ENCODE measurements at regions not wholly inside any gene's neighbourhood (a gene's known extent, or its start where the extent isn't known, plus 50 kb on each side); places are given as distances from the start of the nearest gene placed in this dataset.
"Not testable (repeated sequence)": the region's sequence is repeated elsewhere in the genome, so short reads cannot be mapped to it uniquely, and the experiment has no call there.

DNA sequence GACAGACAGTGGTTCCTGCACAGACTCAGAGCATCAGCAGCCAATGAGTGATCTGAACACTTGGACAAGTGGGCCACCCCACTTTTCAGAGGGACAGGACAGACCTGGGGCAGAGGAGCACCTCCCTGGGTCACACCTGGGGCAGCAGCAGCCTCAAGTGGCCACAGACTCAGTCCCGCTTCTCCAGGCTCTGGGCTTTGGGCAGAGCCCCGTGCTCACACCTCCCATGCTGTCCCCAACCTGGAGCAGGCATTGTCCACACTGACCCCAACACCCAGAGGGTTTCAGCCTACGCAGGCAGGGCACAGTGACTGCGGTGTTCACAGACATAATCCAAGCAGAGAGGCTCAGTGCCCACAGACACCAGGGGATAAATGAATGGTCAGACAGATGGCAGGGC is 135.5 kb upstream of the SFSWAP start:
- peaks cover 9% of the 10 kb centered on the region for H3K27me3 Mint-ChIP-seq
- no peaks in the 10 kb centered on the region for H3K36me3 Mint-ChIP-seq (ENCODE audit: low read depth)
- no peak overlapping the region for H3K27ac Mint-ChIP-seq

DNA sequence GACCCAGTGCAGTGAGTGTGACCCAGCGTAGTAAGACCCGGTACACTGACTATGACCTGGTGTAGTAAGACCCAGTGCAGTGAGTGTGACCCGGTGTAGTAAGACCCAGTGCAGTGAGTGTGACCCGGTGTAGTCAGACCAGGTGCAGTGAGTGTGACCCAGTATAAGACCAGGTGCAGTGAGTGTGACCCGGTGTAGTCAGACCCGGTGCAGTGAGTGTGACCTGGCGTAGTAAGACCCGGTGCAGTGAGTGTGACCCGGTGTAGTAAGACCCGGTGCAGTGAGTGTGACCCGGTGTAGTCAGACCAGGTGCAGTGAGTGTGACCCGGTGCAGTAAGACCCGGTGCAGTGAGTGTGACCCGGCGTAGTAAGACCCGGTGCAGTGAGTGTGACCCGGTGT is 134.2 kb upstream of the SFSWAP start:
- H3K4me1 Mint-ChIP-seq (ENCODE audit: low read depth); H3K27me3 Mint-ChIP-seq; H3K36me3 Mint-ChIP-seq (ENCODE audit: low read depth); H3K27ac Mint-ChIP-seq; H3K9me3 Mint-ChIP-seq; H3K4me3 Mint-ChIP-seq: not testable (repeated sequence)

More for the DNA sequence above, 135.5 kb upstream of the SFSWAP start:
- H3K9me3 Mint-ChIP-seq = peaks cover 9% of the 10 kb centered on the region
- H3K4me3 Mint-ChIP-seq = no peak overlapping the region
- no peaks in the 10 kb centered on the region for H3K4me1 Mint-ChIP-seq (ENCODE audit: low read depth)

DNA sequence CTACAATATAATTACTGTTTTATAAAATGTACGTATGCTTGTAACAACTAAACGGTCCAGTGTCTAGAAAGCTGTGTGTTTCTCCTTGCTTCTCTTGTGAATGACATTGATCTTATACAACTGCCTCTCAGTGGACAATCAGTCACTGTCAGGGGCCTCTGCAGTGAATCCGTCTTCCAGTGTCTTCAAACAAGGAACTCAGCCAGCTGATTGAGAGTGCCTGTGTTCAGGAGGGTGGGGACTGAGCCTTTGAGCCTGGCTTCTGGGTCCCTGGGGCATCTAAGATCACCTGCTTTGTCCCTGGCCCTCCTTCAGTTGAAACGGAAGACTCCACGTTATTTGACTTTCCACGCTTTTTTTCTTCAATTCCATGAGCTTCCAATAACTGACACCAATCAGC is 133.1 kb upstream of the SFSWAP start:
- Mint-ChIP-seq H3K27me3 (peaks cover 9% of the 10 kb centered on the region), H3K36me3 (ENCODE audit: low read depth) (no peaks in the 10 kb centered on the region), H3K27ac (no peak overlapping the region), H3K4me1 (ENCODE audit: low read depth) (no peaks in the 10 kb centered on the region), H3K4me3 (no peak overlapping the region), H3K9me3 (peaks cover 9% of the 10 kb centered on the region)

DNA sequence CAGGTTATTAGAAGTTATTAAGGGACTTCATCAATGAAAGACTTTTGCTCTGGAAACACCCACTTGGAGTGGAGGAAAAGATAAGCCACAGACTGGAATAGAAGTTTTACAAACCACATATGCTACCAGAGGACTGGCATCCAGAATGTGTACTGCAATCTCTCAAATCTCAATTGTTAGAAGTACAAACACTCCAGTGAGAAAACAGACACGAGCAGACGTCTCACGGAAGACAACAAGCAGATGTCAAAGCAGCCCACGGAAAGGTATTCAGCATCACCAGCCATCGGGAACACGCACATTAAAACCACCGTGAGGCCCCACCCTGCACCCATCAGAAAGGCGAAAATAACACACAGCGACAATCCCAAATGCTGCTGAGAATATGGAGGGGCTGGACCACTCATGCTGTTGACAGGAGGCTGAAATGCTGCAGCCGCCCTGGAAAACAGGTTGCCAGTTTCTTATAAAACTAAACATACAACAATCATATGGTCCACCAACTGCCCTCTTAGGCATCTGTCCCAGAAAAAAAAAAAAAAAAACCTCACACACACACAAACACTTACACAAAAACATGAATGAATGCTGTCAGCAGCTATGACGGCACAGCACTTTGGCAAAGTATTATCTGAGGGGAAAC is 131.9 kb upstream of the SFSWAP start:
- Mint-ChIP-seq H3K27me3 (peaks cover 12% of the 10 kb centered on the region), H3K9me3 (peaks cover 9% of the 10 kb centered on the region), H3K36me3 (ENCODE audit: low read depth) (no peaks in the 10 kb centered on the region), H3K4me1 (ENCODE audit: low read depth) (no peaks in the 10 kb centered on the region), H3K4me3 (no peak overlapping the region), H3K27ac (no peak overlapping the region)

DNA sequence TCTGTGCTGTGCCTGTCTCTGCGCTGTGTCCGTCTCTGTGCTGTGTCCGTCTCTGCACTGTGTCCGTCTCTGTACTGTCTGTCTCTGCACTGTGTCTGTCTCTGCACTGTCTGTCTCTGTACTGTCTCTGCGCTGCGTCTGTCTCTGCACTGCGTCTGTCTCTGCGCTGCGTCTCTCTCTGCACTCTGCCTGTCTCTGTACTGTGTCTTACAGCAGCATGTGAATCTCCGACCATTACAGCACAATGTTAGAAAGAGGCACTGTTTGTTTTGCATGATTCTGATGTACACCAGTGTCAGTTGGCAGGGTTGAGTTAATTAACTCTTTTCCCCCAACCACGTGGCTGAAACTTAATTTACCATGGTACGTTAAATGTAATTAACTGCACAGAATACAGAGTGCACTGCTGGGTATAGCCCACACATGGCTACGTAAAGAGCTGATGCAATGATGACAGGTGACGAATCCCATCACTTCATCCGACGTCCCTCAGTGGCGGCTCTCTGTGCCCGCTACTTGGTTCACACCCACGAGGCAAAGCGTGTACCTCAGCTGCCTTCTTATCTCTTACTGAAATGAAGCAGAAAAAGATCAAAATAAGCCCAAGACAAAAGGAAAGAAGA is 127.7 kb upstream of the SFSWAP start:
- Mint-ChIP-seq H3K36me3 (ENCODE audit: low read depth) (no peaks in the 10 kb centered on the region), H3K4me1 (ENCODE audit: low read depth) (no peaks in the 10 kb centered on the region), H3K4me3 (no peak overlapping the region), H3K27me3 (peaks cover 16% of the 10 kb centered on the region), H3K27ac (no peak overlapping the region), H3K9me3 (no peaks in the 10 kb centered on the region)

DNA sequence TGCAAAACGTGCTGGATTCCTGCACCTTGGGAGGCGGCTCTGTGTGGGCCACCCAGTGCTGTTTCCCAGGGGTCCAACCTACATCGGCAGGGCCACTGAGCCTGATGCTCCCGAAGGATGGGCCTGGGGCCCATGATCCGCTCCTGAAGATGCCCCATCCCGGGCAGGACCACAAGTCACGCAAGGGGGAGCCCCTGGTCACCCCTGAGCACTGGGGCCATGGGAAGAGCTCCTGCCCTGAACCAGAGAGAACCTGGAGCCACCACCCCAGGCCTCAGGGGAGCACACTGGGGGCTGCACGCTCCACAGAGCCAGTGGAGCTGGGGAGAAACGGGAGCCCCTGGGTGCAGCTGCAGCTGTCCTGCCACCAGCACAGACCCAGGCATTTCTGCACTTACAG is 124.6 kb upstream of the SFSWAP start:
- Mint-ChIP-seq H3K9me3 (no peaks in the 10 kb centered on the region), H3K27me3 (peaks cover 11% of the 10 kb centered on the region), H3K27ac (no peak overlapping the region), H3K36me3 (ENCODE audit: low read depth) (no peaks in the 10 kb centered on the region), H3K4me1 (ENCODE audit: low read depth) (no peaks in the 10 kb centered on the region), H3K4me3 (no peak overlapping the region)

DNA sequence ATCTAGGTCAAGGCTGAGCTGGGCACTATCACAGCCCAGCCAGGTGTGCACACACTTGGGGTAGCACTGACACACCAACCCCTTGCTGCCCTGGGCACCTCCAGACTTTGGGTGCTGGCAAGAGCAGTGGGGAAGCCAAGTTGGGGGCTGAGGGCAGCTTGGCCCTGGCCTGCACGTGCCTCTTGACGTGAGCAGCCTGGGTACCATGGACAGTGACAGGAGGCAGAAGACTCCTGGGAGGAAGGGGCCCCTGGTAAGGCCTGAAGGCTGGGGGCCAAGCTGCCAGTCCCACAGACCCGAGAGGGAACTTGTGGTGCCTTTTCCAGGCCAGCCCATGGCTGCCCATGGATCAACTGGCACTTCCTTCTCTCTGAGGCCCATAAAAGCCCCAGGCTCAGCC is 124.1 kb upstream of the SFSWAP start:
- Mint-ChIP-seq H3K27ac (no peak overlapping the region), H3K36me3 (ENCODE audit: low read depth) (no peaks in the 10 kb centered on the region), H3K4me1 (ENCODE audit: low read depth) (no peaks in the 10 kb centered on the region), H3K4me3 (no peak overlapping the region), H3K9me3 (no peaks in the 10 kb centered on the region), H3K27me3 (peaks cover 11% of the 10 kb centered on the region)

DNA sequence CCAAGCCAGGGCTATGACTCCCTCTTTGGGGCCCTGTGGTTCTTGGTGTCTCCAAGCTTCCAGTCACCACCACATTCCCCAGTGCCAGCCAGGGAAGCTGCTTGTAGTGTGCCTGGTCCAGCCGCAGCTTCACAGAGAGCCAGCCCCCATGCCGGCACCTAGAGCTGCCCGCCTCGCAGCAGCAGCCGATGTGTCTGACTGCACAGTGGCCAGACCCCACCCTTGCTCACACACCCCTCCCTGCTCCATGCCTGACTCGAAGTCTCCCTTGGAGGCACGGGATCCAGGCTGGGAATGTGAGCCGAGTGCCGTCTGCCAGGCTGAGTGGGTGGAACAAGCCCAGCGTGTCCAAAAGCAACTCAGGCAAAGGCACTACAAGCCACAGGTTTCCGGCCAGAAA is 123.3 kb upstream of the SFSWAP start:
- peaks cover 11% of the 10 kb centered on the region for H3K27me3 Mint-ChIP-seq

DNA sequence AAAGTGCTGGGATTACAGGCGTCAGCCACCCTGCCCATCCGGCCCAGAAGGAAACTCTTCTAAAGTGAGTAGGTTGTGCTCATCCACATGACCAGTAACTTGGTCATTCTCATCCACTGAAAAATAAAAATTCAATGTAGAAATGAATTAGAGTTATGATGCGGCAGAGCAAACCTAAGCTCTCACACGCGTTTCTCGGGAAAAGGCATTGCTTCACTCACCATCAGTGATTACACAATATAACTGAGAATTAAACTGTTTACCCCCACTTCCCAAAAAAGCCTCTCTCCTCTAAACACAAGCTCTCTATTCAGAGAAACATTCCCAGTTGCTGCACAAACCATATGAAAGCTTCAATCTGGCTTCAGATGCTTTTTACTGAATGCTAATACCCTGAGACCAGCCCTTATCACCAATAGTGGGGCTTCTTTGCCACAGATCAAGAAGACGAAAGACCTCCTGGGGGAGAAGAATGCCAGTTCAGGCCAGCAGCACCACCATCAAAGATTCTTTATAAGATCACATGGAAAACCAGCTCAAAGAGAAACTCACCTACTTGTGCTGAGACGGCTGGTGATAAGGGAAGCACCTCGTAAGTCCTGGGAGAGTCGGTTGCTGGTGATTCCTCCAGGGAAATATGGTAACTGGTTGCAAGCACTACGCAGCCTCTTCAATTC is 121.5 kb upstream of the SFSWAP start:
- Mint-ChIP-seq H3K4me1 (ENCODE audit: low read depth) (peaks cover 9% of the 10 kb centered on the region), H3K4me3 (no peak overlapping the region), H3K27ac (no peak overlapping the region), H3K36me3 (ENCODE audit: low read depth) (no peaks in the 10 kb centered on the region), H3K9me3 (no peaks in the 10 kb centered on the region), H3K27me3 (peaks cover 4% of the 10 kb centered on the region)

More for the DNA sequence above, 123.3 kb upstream of the SFSWAP start:
- Mint-ChIP-seq H3K36me3 (ENCODE audit: low read depth) (no peaks in the 10 kb centered on the region), H3K4me1 (ENCODE audit: low read depth) (no peaks in the 10 kb centered on the region), H3K9me3 (no peaks in the 10 kb centered on the region), H3K27ac (no peak overlapping the region), H3K4me3 (no peak overlapping the region)

DNA sequence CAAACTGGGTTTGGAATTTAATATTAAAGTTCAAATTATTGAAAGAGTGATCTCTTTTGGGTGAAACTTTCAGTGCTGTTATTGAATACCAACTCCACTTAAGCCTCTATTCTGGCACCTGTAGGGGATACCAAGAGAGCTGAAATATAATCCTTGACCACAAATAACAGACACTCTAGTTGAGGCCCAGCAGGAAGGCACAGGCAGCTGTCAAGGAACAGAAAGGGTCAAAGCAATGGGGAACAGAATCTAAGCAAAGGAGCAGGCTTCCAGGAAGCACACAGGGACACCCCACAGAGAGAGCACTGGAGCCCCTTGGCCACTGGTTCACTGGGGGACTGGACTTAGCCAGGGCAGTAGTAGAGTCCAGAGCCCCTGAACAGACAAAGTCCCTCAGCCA is 120.9 kb upstream of the SFSWAP start:
- Mint-ChIP-seq H3K27ac (no peak overlapping the region), H3K36me3 (ENCODE audit: low read depth) (no peaks in the 10 kb centered on the region), H3K27me3 (no peaks in the 10 kb centered on the region), H3K9me3 (no peaks in the 10 kb centered on the region), H3K4me1 (ENCODE audit: low read depth) (peaks cover 9% of the 10 kb centered on the region), H3K4me3 (no peak overlapping the region)

DNA sequence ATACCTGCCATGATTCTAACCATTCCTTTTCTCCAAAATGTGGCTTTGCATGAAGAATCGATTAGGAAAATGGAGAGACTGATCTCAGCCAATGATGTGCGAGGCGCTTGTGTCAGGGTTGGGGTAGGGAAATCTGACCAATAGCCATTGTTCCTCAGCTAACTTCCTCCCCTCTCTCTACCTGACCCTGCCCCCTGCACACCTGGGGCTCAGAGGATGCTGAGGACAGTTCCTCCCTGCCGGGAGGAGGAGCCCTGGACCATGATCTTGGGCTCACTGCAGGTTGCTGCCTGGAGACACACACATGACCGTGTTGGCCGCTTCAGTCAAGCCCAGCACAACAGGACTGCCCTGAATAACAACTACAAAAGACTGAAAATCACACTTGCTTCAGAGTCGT is 119.8 kb upstream of the SFSWAP start:
- Mint-ChIP-seq H3K4me3 (no peak overlapping the region), H3K9me3 (no peaks in the 10 kb centered on the region), H3K36me3 (ENCODE audit: low read depth) (no peaks in the 10 kb centered on the region)

DNA sequence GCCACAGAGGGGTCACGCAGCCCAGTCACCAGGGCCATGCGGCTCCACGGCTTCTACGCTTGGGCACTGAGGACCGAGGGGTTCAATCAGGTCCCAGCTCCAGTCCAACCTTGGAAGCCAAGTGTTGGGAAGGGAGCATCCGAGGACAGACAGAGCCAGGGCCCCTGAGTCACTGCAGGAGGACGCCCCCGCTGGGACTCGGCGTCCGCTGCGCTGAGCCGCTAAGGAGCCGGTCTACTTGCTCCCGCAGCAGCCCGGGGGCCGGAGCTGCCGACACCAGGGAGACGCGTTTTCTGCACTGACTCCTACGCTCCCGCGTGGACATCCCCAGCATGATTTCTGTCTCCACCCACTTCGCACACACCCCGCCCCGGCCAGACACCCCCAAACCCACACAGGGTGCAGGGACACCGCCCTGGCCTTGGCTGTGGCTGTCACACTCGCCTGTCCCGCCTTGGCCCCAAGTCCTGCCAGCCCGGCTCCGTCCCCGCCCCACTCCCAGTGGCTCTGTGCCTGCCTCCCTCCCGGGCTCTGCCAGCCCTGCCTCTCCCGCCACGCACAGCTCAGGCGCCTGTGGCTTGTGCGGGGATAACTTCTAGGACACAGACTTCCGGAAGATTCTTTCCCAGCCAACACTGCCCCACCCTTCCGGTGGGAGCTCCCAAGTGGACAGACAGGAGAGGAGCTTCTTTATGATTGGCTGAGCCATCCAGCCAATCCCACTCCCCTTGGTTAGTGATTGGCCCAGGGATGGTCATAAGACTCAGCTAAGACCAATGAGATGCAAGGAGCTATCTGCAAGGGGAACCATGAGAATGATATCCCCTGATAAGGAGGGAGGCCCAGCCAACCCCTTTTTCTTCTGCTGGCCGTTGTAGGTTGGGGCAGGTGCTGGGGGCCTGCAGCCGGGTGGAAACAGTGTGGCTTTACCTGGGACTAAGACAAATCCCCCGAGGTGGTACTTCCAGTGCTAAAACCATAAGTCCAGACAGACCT is 118.9 kb upstream of the SFSWAP start:
- H3K36me3 Mint-ChIP-seq (ENCODE audit: low read depth) = no peaks in the 10 kb centered on the region
- peaks cover 9% of the 10 kb centered on the region for H3K4me1 Mint-ChIP-seq (ENCODE audit: low read depth)
- no peak overlapping the region for H3K4me3 Mint-ChIP-seq
- no peak overlapping the region for H3K27ac Mint-ChIP-seq
- H3K9me3 Mint-ChIP-seq = no peaks in the 10 kb centered on the region
- no peaks in the 10 kb centered on the region for H3K27me3 Mint-ChIP-seq

More for the DNA sequence above, 119.8 kb upstream of the SFSWAP start:
- Mint-ChIP-seq H3K4me1 (ENCODE audit: low read depth) (peaks cover 9% of the 10 kb centered on the region), H3K27me3 (no peaks in the 10 kb centered on the region), H3K27ac (no peak overlapping the region)

DNA sequence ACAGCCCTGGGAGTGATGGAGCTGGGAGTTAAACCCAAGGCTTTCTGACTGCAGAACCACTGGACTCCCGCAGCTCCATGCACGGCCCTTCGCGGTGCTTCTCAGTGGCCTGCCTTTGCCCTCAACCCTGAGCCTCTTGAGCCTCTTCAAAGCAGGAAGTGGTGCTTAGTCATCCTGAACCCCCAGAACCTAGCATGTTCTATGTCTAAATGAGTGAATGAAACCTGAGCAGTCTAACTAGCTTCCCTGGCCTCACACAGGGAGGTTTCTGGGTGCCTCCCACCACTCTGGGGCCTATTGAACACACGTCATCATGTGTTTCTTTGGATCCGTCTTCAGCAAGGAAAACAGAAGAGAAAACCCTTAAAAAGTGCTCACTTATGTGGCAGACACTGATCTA is 117.9 kb upstream of the SFSWAP start:
- peaks cover 9% of the 10 kb centered on the region for H3K4me1 Mint-ChIP-seq (ENCODE audit: low read depth)
- H3K27me3 Mint-ChIP-seq = no peaks in the 10 kb centered on the region
- H3K27ac Mint-ChIP-seq = peak overlapping the region; percentile 22
- no peaks in the 10 kb centered on the region for H3K9me3 Mint-ChIP-seq
- no peaks in the 10 kb centered on the region for H3K36me3 Mint-ChIP-seq (ENCODE audit: low read depth)
- H3K4me3 Mint-ChIP-seq = no peak overlapping the region

DNA sequence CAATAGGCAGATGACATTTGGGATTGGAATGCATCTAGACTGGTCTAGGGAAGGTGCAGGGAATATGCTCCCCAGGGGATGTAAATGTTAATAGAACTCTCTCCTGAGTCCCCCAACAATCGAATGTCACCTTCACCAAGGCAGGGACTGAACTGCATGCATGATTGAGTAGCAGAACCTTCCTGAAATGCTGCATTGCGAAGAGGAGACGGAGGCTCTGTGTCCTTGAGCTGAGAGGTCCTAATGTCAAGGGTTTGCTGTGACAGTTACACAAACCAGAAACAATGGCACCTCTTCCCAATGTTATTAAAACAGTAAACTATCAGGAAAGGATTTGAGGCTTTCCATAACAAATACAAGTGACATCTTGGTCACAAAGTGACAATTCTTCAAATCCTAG is 117.5 kb upstream of the SFSWAP start:
- Mint-ChIP-seq H3K4me1 (ENCODE audit: low read depth) (peaks cover 9% of the 10 kb centered on the region), H3K9me3 (no peaks in the 10 kb centered on the region), H3K36me3 (ENCODE audit: low read depth) (no peaks in the 10 kb centered on the region), H3K27ac (peak overlapping the region; percentile 22), H3K4me3 (no peak overlapping the region), H3K27me3 (no peaks in the 10 kb centered on the region)

DNA sequence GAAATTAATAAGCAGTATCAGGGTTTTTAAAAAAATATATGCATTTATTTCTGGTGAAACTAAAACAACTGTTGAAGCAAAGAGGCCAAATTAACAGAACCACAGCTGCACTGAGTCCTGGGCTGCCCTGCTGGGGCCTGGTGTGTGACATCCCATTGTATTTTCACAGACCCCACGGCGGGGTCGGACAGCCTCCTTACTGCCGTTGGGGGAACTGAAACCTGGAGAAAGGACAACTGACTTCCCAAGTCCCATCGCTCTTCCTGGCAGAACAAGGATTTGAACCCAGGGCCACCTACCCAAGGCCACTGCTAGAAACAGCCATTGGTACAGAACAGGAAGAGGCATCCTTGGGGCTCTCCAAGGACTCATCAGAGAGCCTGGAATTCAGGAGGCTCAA is 114.8 kb upstream of the SFSWAP start:
- H3K4me1 Mint-ChIP-seq (ENCODE audit: low read depth) = peaks cover 9% of the 10 kb centered on the region
- no peaks in the 10 kb centered on the region for H3K36me3 Mint-ChIP-seq (ENCODE audit: low read depth)
- no peaks in the 10 kb centered on the region for H3K27me3 Mint-ChIP-seq
- H3K27ac Mint-ChIP-seq = no peak overlapping the region
- no peak overlapping the region for H3K4me3 Mint-ChIP-seq
- H3K9me3 Mint-ChIP-seq = no peaks in the 10 kb centered on the region
